Body of pancreas (tissue), 4 donors: ENCODE measurements at regions not wholly inside any gene's neighbourhood (a gene's known extent, or its start where the extent isn't known, plus 50 kb on each side); places are given as distances from the start of the nearest gene placed in this dataset.
A peak's percentile ranks its signal among the peaks of the same experiment; 100 is the strongest.

ENCODE experiments used
- POLR2A ChIP-seq, 3 donors: fragments of 450-650 bp; IDR thresholded peaks; one replicate each; pipeline ENCODE4 v1.6.1; 2016; ENCODE audit warnings: antibody characterized with exemption in 3 of 3, mild to moderate bottlenecking in 2 of 3
- TF ChIP-seq, protein P1 (sequence below), 7 experiments: fragments of 450-650 bp in 4 of 7; fragments of 200-600 bp in 3 of 7; sonication (generic) in 3 of 7; IDR thresholded peaks; one replicate each; pipeline ENCODE4 v1.5.1; 2016 to 2019; ENCODE audit warnings: antibody characterized with exemption in 7 of 7

DNA sequence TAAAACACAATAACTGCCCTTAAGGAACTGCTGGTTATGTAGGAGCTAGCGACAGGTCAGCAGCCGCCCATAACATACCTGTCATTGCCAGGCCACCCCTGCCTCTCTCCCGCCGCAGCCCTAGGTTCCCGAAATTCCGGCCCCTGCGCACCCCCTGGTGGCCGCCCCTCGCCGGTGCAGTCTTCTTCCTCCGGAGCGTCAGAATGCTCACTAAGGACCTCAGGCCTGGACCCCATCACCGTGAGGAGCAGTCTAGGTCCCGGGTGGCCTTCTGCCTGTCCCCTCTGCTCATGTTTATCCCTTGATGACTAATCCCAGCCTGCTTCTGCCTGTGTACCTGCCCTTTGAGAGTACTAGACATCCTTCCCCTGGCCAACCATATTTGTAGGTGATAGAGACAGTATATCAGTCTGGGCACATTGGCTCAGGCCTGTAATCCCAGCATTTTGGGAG lies 115.7 kb upstream of the SLC1A4 start:
- TF ChIP-seq, protein P1, sequence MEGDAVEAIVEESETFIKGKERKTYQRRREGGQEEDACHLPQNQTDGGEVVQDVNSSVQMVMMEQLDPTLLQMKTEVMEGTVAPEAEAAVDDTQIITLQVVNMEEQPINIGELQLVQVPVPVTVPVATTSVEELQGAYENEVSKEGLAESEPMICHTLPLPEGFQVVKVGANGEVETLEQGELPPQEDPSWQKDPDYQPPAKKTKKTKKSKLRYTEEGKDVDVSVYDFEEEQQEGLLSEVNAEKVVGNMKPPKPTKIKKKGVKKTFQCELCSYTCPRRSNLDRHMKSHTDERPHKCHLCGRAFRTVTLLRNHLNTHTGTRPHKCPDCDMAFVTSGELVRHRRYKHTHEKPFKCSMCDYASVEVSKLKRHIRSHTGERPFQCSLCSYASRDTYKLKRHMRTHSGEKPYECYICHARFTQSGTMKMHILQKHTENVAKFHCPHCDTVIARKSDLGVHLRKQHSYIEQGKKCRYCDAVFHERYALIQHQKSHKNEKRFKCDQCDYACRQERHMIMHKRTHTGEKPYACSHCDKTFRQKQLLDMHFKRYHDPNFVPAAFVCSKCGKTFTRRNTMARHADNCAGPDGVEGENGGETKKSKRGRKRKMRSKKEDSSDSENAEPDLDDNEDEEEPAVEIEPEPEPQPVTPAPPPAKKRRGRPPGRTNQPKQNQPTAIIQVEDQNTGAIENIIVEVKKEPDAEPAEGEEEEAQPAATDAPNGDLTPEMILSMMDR (IDR thresholded peaks at IDR 0.05) = peak; percentile 88 to 93 (median 90)
- TF ChIP-seq POLR2A (IDR thresholded peaks at IDR 0.05) = no peak
